ENCODE measurements at regions not wholly inside any gene's neighbourhood (a gene's known extent, or its start where the extent isn't known, plus 50 kb on each side); places are given as distances from the start of the nearest gene placed in this dataset.

DNA sequence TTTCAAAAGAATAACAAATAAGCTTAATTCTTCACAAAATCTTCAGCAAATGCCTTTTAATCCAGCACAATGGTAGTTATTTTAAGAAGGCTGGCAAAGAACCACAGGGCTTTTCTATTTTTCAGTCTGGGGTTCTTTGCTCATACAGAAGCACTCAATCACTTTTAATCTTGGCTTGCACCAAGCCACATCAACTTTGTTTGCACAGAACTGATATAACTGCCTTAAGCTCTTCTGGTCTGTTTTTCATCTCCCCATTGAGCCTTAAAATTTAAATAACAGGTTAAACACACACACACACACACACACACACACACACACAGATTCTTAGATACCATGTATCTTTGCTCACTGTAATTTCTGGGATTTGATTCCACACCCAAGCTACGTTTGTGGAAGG, 377.0 kb downstream of the GATA3 start:
- no peaks in the 10 kb centered on the region for H3K9me3 ChIP-seq (ENCODE audit: control insufficient read depth in 1 of 2, insufficient read depth in 1 of 2, low read depth in 1 of 2, low read length in 2 of 2)
- H3K4me3 ChIP-seq (replicated peaks in 1 of 2; ENCODE audit: low read depth in 1 of 2, low read length in 2 of 2) = no peak overlapping the region
- ChIA-PET POLR2A (no interaction called here), CTCF (no interaction called here), RAD21 (ENCODE audit: low non-redundant PET in 1 of 2, low total read pairs in 2 of 2, uncharacterized antibody in 2 of 2, unreplicated experiment in 2 of 2) (no interaction called here)
- no TSS peak for BruUV-seq (replicated peaks)
- H3K79me2 ChIP-seq (ENCODE audit: insufficient read depth, low read length) = no peaks in the 10 kb centered on the region
- no peaks in the 10 kb centered on the region for H3K36me3 ChIP-seq (ENCODE audit: control insufficient read depth in 1 of 2, insufficient read depth in 2 of 2, low read length in 2 of 2)
- no peak overlapping the region for H3K27ac ChIP-seq (ENCODE audit: low read depth, low read length)
- H3K9me2 ChIP-seq (ENCODE audit: insufficient read depth) = no peaks in the 10 kb centered on the region
- H4K20me1 ChIP-seq (ENCODE audit: insufficient read depth) = no peaks in the 10 kb centered on the region
- H3K27me3 ChIP-seq (ENCODE audit: insufficient read depth, low read length) = no peaks in the 10 kb centered on the region
- DNase-seq (ENCODE audit: low read depth, low spot score) = no peak
- no peaks in the 10 kb centered on the region for H3K4me1 ChIP-seq (ENCODE audit: control insufficient read depth in 1 of 2, insufficient read depth in 2 of 2, low read length in 2 of 2)
- no peak overlapping the region for H3K4me2 ChIP-seq (ENCODE audit: low read length)
- intact Hi-C loops (cut with micrococcal nuclease) = no loop called here
- no peak for ATAC-seq
- H2AFZ ChIP-seq (ENCODE audit: low read depth, low read length, poor library complexity, severe bottlenecking) = no peak overlapping the region
- no peak overlapping the region for H3K9ac ChIP-seq (ENCODE audit: low read length)
- TF ChIP-seq, protein P1, sequence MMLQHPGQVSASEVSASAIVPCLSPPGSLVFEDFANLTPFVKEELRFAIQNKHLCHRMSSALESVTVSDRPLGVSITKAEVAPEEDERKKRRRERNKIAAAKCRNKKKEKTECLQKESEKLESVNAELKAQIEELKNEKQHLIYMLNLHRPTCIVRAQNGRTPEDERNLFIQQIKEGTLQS (IDR thresholded peaks at IDR 0.05) = no peak
- TF ChIP-seq, protein P2, sequence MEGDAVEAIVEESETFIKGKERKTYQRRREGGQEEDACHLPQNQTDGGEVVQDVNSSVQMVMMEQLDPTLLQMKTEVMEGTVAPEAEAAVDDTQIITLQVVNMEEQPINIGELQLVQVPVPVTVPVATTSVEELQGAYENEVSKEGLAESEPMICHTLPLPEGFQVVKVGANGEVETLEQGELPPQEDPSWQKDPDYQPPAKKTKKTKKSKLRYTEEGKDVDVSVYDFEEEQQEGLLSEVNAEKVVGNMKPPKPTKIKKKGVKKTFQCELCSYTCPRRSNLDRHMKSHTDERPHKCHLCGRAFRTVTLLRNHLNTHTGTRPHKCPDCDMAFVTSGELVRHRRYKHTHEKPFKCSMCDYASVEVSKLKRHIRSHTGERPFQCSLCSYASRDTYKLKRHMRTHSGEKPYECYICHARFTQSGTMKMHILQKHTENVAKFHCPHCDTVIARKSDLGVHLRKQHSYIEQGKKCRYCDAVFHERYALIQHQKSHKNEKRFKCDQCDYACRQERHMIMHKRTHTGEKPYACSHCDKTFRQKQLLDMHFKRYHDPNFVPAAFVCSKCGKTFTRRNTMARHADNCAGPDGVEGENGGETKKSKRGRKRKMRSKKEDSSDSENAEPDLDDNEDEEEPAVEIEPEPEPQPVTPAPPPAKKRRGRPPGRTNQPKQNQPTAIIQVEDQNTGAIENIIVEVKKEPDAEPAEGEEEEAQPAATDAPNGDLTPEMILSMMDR (IDR thresholded peaks at IDR 0.05 in 2 of 3, conservative IDR thresholded peaks at IDR 0.05 in 1 of 3; ENCODE audit: borderline replicate concordance in 1 of 3, insufficient read depth in 1 of 3, low read depth in 2 of 3, low read length in 2 of 3) = no peak
- TF ChIP-seq YY1 (IDR thresholded peaks at IDR 0.05; ENCODE audit: extremely low read depth, insufficient replicate concordance, low read depth, low read length) (no peak), FOSL1 (IDR thresholded peaks at IDR 0.05; ENCODE audit: low read depth) (no peak), SP1 (IDR thresholded peaks at IDR 0.05; ENCODE audit: low read depth) (no peak), JUND (IDR thresholded peaks at IDR 0.05) (no peak), SRF (IDR thresholded peaks at IDR 0.05; ENCODE audit: low read depth) (no peak), ELF1 (IDR thresholded peaks at IDR 0.05; ENCODE audit: borderline replicate concordance, low read depth) (no peak), EZH2phosphoT487 (IDR thresholded peaks at IDR 0.05; ENCODE audit: borderline replicate concordance) (no peak), POLR2AphosphoS5 (IDR thresholded peaks at IDR 0.05; ENCODE audit: low read depth, low read length) (no peak), RAD21 (IDR thresholded peaks at IDR 0.05; ENCODE audit: low read depth) (no peak), EGR1 (IDR thresholded peaks at IDR 0.05; ENCODE audit: low read depth) (no peak)
- TF ChIP-seq, protein P3, sequence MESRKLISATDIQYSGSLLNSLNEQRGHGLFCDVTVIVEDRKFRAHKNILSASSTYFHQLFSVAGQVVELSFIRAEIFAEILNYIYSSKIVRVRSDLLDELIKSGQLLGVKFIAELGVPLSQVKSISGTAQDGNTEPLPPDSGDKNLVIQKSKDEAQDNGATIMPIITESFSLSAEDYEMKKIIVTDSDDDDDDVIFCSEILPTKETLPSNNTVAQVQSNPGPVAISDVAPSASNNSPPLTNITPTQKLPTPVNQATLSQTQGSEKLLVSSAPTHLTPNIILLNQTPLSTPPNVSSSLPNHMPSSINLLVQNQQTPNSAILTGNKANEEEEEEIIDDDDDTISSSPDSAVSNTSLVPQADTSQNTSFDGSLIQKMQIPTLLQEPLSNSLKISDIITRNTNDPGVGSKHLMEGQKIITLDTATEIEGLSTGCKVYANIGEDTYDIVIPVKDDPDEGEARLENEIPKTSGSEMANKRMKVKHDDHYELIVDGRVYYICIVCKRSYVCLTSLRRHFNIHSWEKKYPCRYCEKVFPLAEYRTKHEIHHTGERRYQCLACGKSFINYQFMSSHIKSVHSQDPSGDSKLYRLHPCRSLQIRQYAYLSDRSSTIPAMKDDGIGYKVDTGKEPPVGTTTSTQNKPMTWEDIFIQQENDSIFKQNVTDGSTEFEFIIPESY (IDR thresholded peaks at IDR 0.05; ENCODE audit: extremely low read depth, insufficient replicate concordance, low read length) = no peak
- TF ChIP-seq, protein P4, sequence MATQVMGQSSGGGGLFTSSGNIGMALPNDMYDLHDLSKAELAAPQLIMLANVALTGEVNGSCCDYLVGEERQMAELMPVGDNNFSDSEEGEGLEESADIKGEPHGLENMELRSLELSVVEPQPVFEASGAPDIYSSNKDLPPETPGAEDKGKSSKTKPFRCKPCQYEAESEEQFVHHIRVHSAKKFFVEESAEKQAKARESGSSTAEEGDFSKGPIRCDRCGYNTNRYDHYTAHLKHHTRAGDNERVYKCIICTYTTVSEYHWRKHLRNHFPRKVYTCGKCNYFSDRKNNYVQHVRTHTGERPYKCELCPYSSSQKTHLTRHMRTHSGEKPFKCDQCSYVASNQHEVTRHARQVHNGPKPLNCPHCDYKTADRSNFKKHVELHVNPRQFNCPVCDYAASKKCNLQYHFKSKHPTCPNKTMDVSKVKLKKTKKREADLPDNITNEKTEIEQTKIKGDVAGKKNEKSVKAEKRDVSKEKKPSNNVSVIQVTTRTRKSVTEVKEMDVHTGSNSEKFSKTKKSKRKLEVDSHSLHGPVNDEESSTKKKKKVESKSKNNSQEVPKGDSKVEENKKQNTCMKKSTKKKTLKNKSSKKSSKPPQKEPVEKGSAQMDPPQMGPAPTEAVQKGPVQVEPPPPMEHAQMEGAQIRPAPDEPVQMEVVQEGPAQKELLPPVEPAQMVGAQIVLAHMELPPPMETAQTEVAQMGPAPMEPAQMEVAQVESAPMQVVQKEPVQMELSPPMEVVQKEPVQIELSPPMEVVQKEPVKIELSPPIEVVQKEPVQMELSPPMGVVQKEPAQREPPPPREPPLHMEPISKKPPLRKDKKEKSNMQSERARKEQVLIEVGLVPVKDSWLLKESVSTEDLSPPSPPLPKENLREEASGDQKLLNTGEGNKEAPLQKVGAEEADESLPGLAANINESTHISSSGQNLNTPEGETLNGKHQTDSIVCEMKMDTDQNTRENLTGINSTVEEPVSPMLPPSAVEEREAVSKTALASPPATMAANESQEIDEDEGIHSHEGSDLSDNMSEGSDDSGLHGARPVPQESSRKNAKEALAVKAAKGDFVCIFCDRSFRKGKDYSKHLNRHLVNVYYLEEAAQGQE (IDR thresholded peaks at IDR 0.05; ENCODE audit: low read depth) = no peak
- TF ChIP-seq, protein P5, sequence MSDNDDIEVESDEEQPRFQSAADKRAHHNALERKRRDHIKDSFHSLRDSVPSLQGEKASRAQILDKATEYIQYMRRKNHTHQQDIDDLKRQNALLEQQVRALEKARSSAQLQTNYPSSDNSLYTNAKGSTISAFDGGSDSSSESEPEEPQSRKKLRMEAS (IDR thresholded peaks at IDR 0.05) = no peak

Data from HCT116 (cell line).